HG03175 (cell line): ENCODE measurements at regions not wholly inside any gene's neighbourhood (a gene's known extent, or its start where the extent isn't known, plus 50 kb on each side); places are given as distances from the start of the nearest gene placed in this dataset.

Source experiments
- ATAC-seq: cut with Tn5 transposase; IDR thresholded peaks from one replicate; pipeline ENCODE4 v1.9.1; 2021; ENCODE audit warnings: mild to moderate bottlenecking, moderate library complexity; ENCODE audit not compliant: unreplicated experiment

GRCh38 chr20:7031222-7031621 is 263.7 kb downstream of the BMP2 start:
- ATAC-seq, result no peak

- no peak for ATAC-seq
These were observed 270.5 kb downstream of the BMP2 start for GRCh38 chr20:7038029-7038428.

GRCh38 chr20:7057611-7058010 is 290.1 kb downstream of the BMP2 start:
- ATAC-seq, result no peak

GRCh38 chr20:7078804-7079203 is 311.3 kb downstream of the BMP2 start:
- no peak for ATAC-seq

GRCh38 chr20:7080472-7080871 is 313.0 kb downstream of the BMP2 start:
- no peak for ATAC-seq

GRCh38 chr20:7085467-7085866 is 318.0 kb downstream of the BMP2 start:
- no peak for ATAC-seq

GRCh38 chr20:7087803-7088202 is 320.3 kb downstream of the BMP2 start:
- no peak for ATAC-seq

GRCh38 chr20:7090001-7090400 is 322.5 kb downstream of the BMP2 start:
- no peak for ATAC-seq

GRCh38 chr20:7090811-7091210 is 323.3 kb downstream of the BMP2 start:
- no peak for ATAC-seq

GRCh38 chr20:7091655-7092054 is 324.2 kb downstream of the BMP2 start:
- no peak for ATAC-seq

- ATAC-seq, result no peak
These were observed 327.0 kb downstream of the BMP2 start for GRCh38 chr20:7094438-7094997.

- no peak for ATAC-seq
These were observed 339.4 kb downstream of the BMP2 start for GRCh38 chr20:7106910-7107309.

GRCh38 chr20:7108929-7109328 is 341.4 kb downstream of the BMP2 start:
- ATAC-seq, result no peak

- ATAC-seq, result peak; percentile 81
These were observed 346.3 kb downstream of the BMP2 start for GRCh38 chr20:7113577-7114466.

GRCh38 chr20:7123457-7123856 is 356.0 kb downstream of the BMP2 start:
- ATAC-seq, result no peak

- no peak for ATAC-seq
These were observed 356.6 kb downstream of the BMP2 start for GRCh38 chr20:7124120-7124519.

GRCh38 chr20:7136886-7137285 is 369.4 kb downstream of the BMP2 start:
- ATAC-seq, result no peak

- peak; percentile 95 for ATAC-seq
These were observed 370.1 kb downstream of the BMP2 start for GRCh38 chr20:7137395-7138151.

GRCh38 chr20:7144464-7144863 is 377.0 kb downstream of the BMP2 start:
- peak; percentile 61 for ATAC-seq

- no peak for ATAC-seq
These were observed 379.2 kb downstream of the BMP2 start for GRCh38 chr20:7146552-7147219.

- ATAC-seq, result no peak
These were observed 379.7 kb downstream of the BMP2 start for GRCh38 chr20:7147220-7147601.
